Adipocyte (in vitro differentiated cells): ENCODE measurements at regions not wholly inside any gene's neighbourhood (a gene's known extent, or its start where the extent isn't known, plus 50 kb on each side); places are given as distances from the start of the nearest gene placed in this dataset.

Source experiments
- DNase-seq: peaks from one replicate; pipeline ENCODE4 v3.0.0-alpha.2; 2015; ENCODE audit warnings: low read depth
- H3K27me3 ChIP-seq: replicated peaks from 2 replicates; pipeline ENCODE4 v1.7.0; 2013; ENCODE audit warnings: mild to moderate bottlenecking, low read length, moderate library complexity; ENCODE audit not compliant: control insufficient read depth, insufficient read depth
- H3K36me3 ChIP-seq: 2 replicates; pipeline ENCODE4 v1.7.0; 2013; ENCODE audit warnings: low read length, mild to moderate bottlenecking, moderate library complexity; ENCODE audit not compliant: control insufficient read depth, insufficient read depth, severe bottlenecking
- H3K4me1 ChIP-seq: 2 replicates; pipeline ENCODE4 v1.7.0; 2013; ENCODE audit warnings: mild to moderate bottlenecking, low read length, moderate library complexity; ENCODE audit not compliant: control insufficient read depth, insufficient read depth
- H3K4me3 ChIP-seq: 2 replicates; pipeline ENCODE4 v1.7.0; 2013; ENCODE audit warnings: mild to moderate bottlenecking, low read length, moderate library complexity
- H3K9ac ChIP-seq: 2 replicates; pipeline ENCODE4 v1.7.0; 2013; ENCODE audit warnings: mild to moderate bottlenecking, low read length, moderate library complexity
- H3K9me3 ChIP-seq: 2 replicates; pipeline ENCODE4 v1.7.0; 2013; ENCODE audit warnings: mild to moderate bottlenecking, low read length, moderate library complexity; ENCODE audit not compliant: control insufficient read depth

GRCh38 chr4:59869559-59869958, 1330.6 kb upstream of the ADGRL3 start:
- no peak for DNase-seq
- Histone ChIP-seq H3K9ac (no peak overlapping the region), H3K9me3 (no peaks in the 10 kb centered on the region), H3K4me3 (no peak overlapping the region), H3K4me1 (no peaks in the 10 kb centered on the region), H3K36me3 (no peaks in the 10 kb centered on the region), H3K27me3 (no peaks in the 10 kb centered on the region)

GRCh38 chr4:59881632-59882031, 1318.5 kb upstream of the ADGRL3 start:
- Histone ChIP-seq H3K27me3 (no peaks in the 10 kb centered on the region), H3K9ac (no peak overlapping the region), H3K4me3 (no peak overlapping the region), H3K36me3 (no peaks in the 10 kb centered on the region), H3K4me1 (no peaks in the 10 kb centered on the region), H3K9me3 (no peaks in the 10 kb centered on the region)
- no peak for DNase-seq

- H3K4me3 ChIP-seq: no peak overlapping the region
- no peaks in the 10 kb centered on the region for H3K4me1 ChIP-seq
- H3K9ac ChIP-seq: no peak overlapping the region
- H3K9me3 ChIP-seq: no peaks in the 10 kb centered on the region
- no peak for DNase-seq
- H3K36me3 ChIP-seq: no peaks in the 10 kb centered on the region
- H3K27me3 ChIP-seq: no peaks in the 10 kb centered on the region
These were observed 1295.8 kb upstream of the ADGRL3 start for GRCh38 chr4:59904331-59904730.

DNA sequence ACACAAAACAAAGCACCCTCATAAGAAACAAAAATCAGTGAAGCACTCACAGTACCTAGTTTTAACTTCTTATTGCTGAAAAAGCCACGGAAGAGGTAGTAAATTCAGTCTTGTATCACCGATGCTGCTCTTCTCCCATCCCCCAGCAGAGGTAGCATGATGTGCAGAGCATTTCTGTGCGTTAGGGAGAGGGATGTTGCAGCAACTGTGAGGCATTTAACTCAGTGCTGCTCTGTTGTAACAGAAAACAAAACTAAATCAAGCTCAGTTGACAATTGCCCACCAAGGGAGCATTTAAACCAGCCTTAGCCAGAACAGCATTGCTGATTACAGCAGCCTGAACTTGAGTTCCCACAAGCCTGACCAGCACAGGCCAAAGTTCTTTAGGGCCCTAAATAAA, 1279.7 kb upstream of the ADGRL3 start:
- Histone ChIP-seq H3K4me3 (no peak overlapping the region), H3K9ac (no peak overlapping the region), H3K27me3 (no peaks in the 10 kb centered on the region), H3K36me3 (no peaks in the 10 kb centered on the region), H3K9me3 (no peaks in the 10 kb centered on the region), H3K4me1 (no peaks in the 10 kb centered on the region)
- no peak for DNase-seq

- H3K9ac ChIP-seq: no peak overlapping the region
These were observed 1274.8 kb upstream of the ADGRL3 start for GRCh38 chr4:59925290-59925689.

GRCh38 chr4:59936566-59936965, 1263.6 kb upstream of the ADGRL3 start:
- H3K4me3 ChIP-seq: no peak overlapping the region
- DNase-seq: no peak
- no peaks in the 10 kb centered on the region for H3K36me3 ChIP-seq
- no peaks in the 10 kb centered on the region for H3K27me3 ChIP-seq
- no peaks in the 10 kb centered on the region for H3K4me1 ChIP-seq
- H3K9ac ChIP-seq: no peak overlapping the region
- H3K9me3 ChIP-seq: no peaks in the 10 kb centered on the region

More at GRCh38 chr4:59925290-59925689, 1274.8 kb upstream of the ADGRL3 start:
- no peaks in the 10 kb centered on the region for H3K27me3 ChIP-seq
- no peaks in the 10 kb centered on the region for H3K36me3 ChIP-seq
- no peak overlapping the region for H3K4me3 ChIP-seq
- DNase-seq: no peak
- no peaks in the 10 kb centered on the region for H3K4me1 ChIP-seq
- H3K9me3 ChIP-seq: no peaks in the 10 kb centered on the region

GRCh38 chr4:59938166-59938565, 1262.0 kb upstream of the ADGRL3 start:
- Histone ChIP-seq H3K4me1 (no peaks in the 10 kb centered on the region), H3K4me3 (no peak overlapping the region), H3K27me3 (no peaks in the 10 kb centered on the region), H3K9me3 (no peaks in the 10 kb centered on the region), H3K9ac (no peak overlapping the region), H3K36me3 (no peaks in the 10 kb centered on the region)
- DNase-seq: no peak

DNA sequence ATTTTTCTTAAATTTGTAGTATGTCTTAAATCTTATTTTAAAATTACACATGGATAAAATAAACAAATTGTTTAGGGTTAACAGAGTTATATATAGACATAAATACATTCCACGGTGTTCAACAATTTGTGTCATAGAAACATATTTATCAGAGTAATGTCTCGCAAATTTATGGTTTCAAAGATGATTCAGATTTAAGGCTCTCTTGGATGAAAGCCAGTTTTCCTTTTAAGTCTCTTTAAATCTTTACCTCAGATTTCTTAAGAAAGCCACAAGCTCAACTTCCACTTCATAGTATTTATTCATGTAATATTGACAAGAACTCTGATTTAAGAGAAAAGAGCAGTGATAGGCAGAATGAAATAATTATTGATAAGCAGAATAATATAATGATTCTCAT, 1254.8 kb upstream of the ADGRL3 start:
- Histone ChIP-seq H3K4me3 (no peak overlapping the region), H3K4me1 (no peaks in the 10 kb centered on the region), H3K9ac (no peak overlapping the region), H3K9me3 (no peaks in the 10 kb centered on the region), H3K27me3 (no peaks in the 10 kb centered on the region), H3K36me3 (no peaks in the 10 kb centered on the region)
- peak; percentile 8 for DNase-seq

- no peak overlapping the region for H3K4me3 ChIP-seq
- H3K4me1 ChIP-seq: no peaks in the 10 kb centered on the region
- H3K9ac ChIP-seq: no peak overlapping the region
- no peaks in the 10 kb centered on the region for H3K36me3 ChIP-seq
- DNase-seq: no peak
- no peaks in the 10 kb centered on the region for H3K27me3 ChIP-seq
- no peaks in the 10 kb centered on the region for H3K9me3 ChIP-seq
These were observed 1254.4 kb upstream of the ADGRL3 start for GRCh38 chr4:59945716-59946115.

DNA sequence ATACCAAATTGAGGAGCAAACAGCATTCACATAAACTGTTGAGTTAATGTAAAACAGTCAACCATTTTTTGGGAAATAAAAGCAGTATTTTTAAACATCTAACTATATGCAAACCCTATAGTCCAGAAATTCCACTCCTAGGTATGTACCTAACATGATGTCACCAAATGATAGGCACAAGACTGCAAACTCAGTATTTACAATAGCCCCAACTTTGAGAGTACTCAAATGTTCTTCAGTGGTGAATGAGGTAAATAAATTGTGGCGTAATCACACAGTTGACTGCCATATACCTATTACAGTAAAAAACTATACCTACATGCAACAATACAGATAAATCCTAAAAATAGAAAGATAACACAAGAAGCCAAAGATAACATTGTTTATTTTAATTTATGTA, 1243.8 kb upstream of the ADGRL3 start:
- no peaks in the 10 kb centered on the region for H3K4me1 ChIP-seq
- no peak overlapping the region for H3K4me3 ChIP-seq
- H3K9ac ChIP-seq: no peak overlapping the region
- H3K9me3 ChIP-seq: no peaks in the 10 kb centered on the region
- no peaks in the 10 kb centered on the region for H3K27me3 ChIP-seq
- H3K36me3 ChIP-seq: no peaks in the 10 kb centered on the region
- no peak for DNase-seq

GRCh38 chr4:59960143-59960542, 1240.0 kb upstream of the ADGRL3 start:
- Histone ChIP-seq H3K27me3 (no peaks in the 10 kb centered on the region), H3K4me3 (no peak overlapping the region), H3K36me3 (no peaks in the 10 kb centered on the region), H3K9me3 (no peaks in the 10 kb centered on the region), H3K9ac (no peak overlapping the region), H3K4me1 (no peaks in the 10 kb centered on the region)
- DNase-seq: no peak

DNA sequence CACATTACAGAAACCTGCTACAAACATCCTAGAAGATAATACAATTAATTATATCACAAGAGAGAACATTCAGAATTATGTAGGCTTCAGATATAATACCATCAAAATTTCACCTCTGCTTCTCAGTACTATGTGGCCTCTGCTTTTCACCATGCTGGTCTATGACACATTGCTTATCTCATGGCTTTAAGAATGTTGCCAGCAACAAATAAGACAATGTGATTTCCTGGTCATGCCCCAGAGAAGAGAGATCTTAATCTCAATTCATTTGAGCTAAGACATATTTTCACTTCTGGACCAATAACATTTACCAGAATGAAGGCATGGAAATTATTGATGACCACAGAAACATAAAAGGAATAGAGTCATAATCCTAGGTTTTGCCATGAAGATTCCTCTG, 1233.4 kb upstream of the ADGRL3 start:
- Histone ChIP-seq H3K27me3 (no peaks in the 10 kb centered on the region), H3K4me1 (no peaks in the 10 kb centered on the region), H3K9me3 (no peaks in the 10 kb centered on the region), H3K4me3 (no peak overlapping the region), H3K9ac (no peak overlapping the region), H3K36me3 (no peaks in the 10 kb centered on the region)
- no peak for DNase-seq
